Mesothelial cell of epicardium (in vitro differentiated cells): ENCODE measurements at regions not wholly inside any gene's neighbourhood (a gene's known extent, or its start where the extent isn't known, plus 50 kb on each side); places are given as distances from the start of the nearest gene placed in this dataset.

Experiments
- DNase-seq, 2 experiments: peaks; one replicate each; pipeline ENCODE4 v3.0.0; 2021; ENCODE audit warnings: low spot score in 2 of 2; ENCODE audit not compliant: unreplicated experiment in 2 of 2
- H3K27ac Mint-ChIP-seq: 2 replicates; pipeline ENCODE4 v1.8.0; 2021; ENCODE audit warnings: mixed read lengths
- H3K27me3 Mint-ChIP-seq: 2 replicates; pipeline ENCODE4 v1.8.0; 2021; ENCODE audit warnings: low read depth, mixed read lengths
- H3K36me3 Mint-ChIP-seq: 2 replicates; pipeline ENCODE4 v1.8.0; 2021; ENCODE audit warnings: mixed read lengths
- H3K4me1 Mint-ChIP-seq: 2 replicates; pipeline ENCODE4 v1.8.0; 2021; ENCODE audit warnings: mixed read lengths
- H3K4me3 Mint-ChIP-seq: 2 replicates; pipeline ENCODE4 v1.8.0; 2021; ENCODE audit warnings: mild to moderate bottlenecking, moderate library complexity, mixed read lengths
- H3K9me3 Mint-ChIP-seq: 2 replicates; pipeline ENCODE4 v1.8.0; 2021; ENCODE audit warnings: mixed read lengths
- CTCF ChIP-seq: fragments of 200-600 bp; sonication (generic); IDR thresholded peaks from one replicate; pipeline ENCODE4 v1.5.0; 2021; ENCODE audit warnings: antibody characterized with exemption; ENCODE audit not compliant: unreplicated experiment

GRCh38 chrX:39096599-39096998, 295.3 kb downstream of the MID1IP1 start:
- H3K36me3 Mint-ChIP-seq = no peaks in the 10 kb centered on the region
- H3K27ac Mint-ChIP-seq = no peak overlapping the region
- H3K27me3 Mint-ChIP-seq = no peaks in the 10 kb centered on the region
- peaks cover 2% of the 10 kb centered on the region for H3K4me1 Mint-ChIP-seq
- no peak for DNase-seq
- TF ChIP-seq CTCF = no peak
- peaks cover 52% of the 10 kb centered on the region for H3K9me3 Mint-ChIP-seq
- H3K4me3 Mint-ChIP-seq = no peak overlapping the region

GRCh38 chrX:39104745-39105144, 303.5 kb downstream of the MID1IP1 start:
- DNase-seq = no peak
- H3K9me3 Mint-ChIP-seq = peaks cover 70% of the 10 kb centered on the region
- no peaks in the 10 kb centered on the region for H3K4me1 Mint-ChIP-seq
- no peak overlapping the region for H3K27ac Mint-ChIP-seq
- no peak overlapping the region for H3K4me3 Mint-ChIP-seq
- TF ChIP-seq CTCF = no peak
- H3K36me3 Mint-ChIP-seq = no peaks in the 10 kb centered on the region
- no peaks in the 10 kb centered on the region for H3K27me3 Mint-ChIP-seq

DNA sequence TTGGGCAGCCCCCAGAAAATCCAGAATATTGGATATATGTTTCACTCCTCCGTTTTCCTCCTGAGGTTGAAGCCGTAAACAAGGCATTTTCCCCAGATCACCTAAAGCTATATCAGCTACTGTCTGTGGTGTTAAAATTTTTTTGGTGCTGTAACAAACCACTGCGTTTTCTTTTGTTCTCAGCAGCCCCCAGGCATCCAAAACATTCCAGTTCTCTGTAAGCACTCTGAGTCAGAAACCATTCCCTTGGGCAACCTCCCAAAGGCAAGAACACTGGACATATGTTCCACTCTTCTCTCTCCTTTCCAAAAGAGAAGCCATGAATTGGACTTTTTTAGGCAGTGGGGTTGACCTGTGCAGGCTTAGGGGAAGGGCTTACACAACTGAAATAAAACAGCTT, 310.9 kb downstream of the MID1IP1 start:
- no peaks in the 10 kb centered on the region for H3K4me1 Mint-ChIP-seq
- H3K36me3 Mint-ChIP-seq = no peaks in the 10 kb centered on the region
- no peaks in the 10 kb centered on the region for H3K27me3 Mint-ChIP-seq
- H3K27ac Mint-ChIP-seq = no peak overlapping the region
- no peak for TF ChIP-seq CTCF
- no peak overlapping the region for H3K4me3 Mint-ChIP-seq
- H3K9me3 Mint-ChIP-seq = peaks cover 63% of the 10 kb centered on the region
- no peak for DNase-seq

GRCh38 chrX:39115166-39115565, 313.9 kb downstream of the MID1IP1 start:
- no peak for TF ChIP-seq CTCF
- Mint-ChIP-seq H3K4me3 (no peak overlapping the region), H3K36me3 (no peaks in the 10 kb centered on the region), H3K27me3 (no peaks in the 10 kb centered on the region), H3K27ac (no peak overlapping the region), H3K4me1 (no peaks in the 10 kb centered on the region), H3K9me3 (peaks cover 58% of the 10 kb centered on the region)
- no peak for DNase-seq

DNA sequence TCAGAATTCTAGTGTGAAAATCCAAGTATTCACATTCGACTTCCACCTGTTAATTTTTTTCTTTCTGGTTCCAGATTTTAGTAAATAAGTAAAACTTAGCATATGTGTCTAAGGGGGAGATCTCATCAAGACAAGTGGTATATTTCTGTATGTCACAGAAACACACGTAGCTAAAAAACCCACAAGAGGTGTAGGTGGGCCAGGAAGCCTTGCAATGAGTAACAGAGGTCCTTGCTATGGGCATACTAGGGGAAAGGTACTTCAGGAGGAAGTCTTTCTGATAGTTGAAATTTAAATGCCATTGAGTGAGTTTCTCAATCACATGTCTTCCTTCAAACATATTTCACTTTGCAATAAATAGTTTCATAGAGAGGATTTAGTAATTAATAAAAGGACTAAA, 315.8 kb downstream of the MID1IP1 start:
- no peak overlapping the region for H3K27ac Mint-ChIP-seq
- no peaks in the 10 kb centered on the region for H3K36me3 Mint-ChIP-seq
- no peak overlapping the region for H3K4me3 Mint-ChIP-seq
- TF ChIP-seq CTCF = no peak
- DNase-seq = no peak
- peaks cover 51% of the 10 kb centered on the region for H3K9me3 Mint-ChIP-seq
- no peaks in the 10 kb centered on the region for H3K4me1 Mint-ChIP-seq
- no peaks in the 10 kb centered on the region for H3K27me3 Mint-ChIP-seq

- no peaks in the 10 kb centered on the region for H3K4me1 Mint-ChIP-seq
- DNase-seq = no peak
- H3K27ac Mint-ChIP-seq = no peak overlapping the region
- H3K4me3 Mint-ChIP-seq = no peak overlapping the region
- no peaks in the 10 kb centered on the region for H3K27me3 Mint-ChIP-seq
- H3K9me3 Mint-ChIP-seq = peaks cover 50% of the 10 kb centered on the region
- TF ChIP-seq CTCF = no peak
- H3K36me3 Mint-ChIP-seq = no peaks in the 10 kb centered on the region
These were observed 320.6 kb downstream of the MID1IP1 start for GRCh38 chrX:39121903-39122302.
